Caco-2 (cell line): ENCODE measurements at regions not wholly inside any gene's neighbourhood (a gene's known extent, or its start where the extent isn't known, plus 50 kb on each side); places are given as distances from the start of the nearest gene placed in this dataset.

Experiments used
- BruUV-seq: library from RNA; stranded (reverse); fragments of 400-500 nt; replicated peaks from 2 replicates; lab custom pipeline; 2021; lab: Mats Ljungman, UMichigan
- CTCF ChIA-PET: fragments of 300-600 bp; sonication (Branson Sonifier 250); formaldehyde crosslinking; loops from one replicate; lab custom pipeline; 2022; ENCODE audit warnings: antibody characterized with exemption; lab: Charles Lee
- POLR2A ChIA-PET: fragments of 300-600 bp; sonication (Branson Sonifier 250); formaldehyde crosslinking; loops from one replicate; lab custom pipeline; 2022; ENCODE audit warnings: antibody characterized with exemption; lab: Charles Lee
- DNase-seq, 2 experiments: peaks; one replicate each; pipeline versions ENCODE4 v3.0.0 to v3.0.0-alpha.2; 2020 to 2022
- H3K27me3 ChIP-seq: replicated peaks from 2 replicates; pipeline ENCODE4 v1.6.0; 2011; ENCODE audit warnings: low read length; ENCODE audit not compliant: control insufficient read depth, insufficient read depth
- H3K36me3 ChIP-seq: 2 replicates; pipeline ENCODE4 v1.5.1; 2011; ENCODE audit warnings: low read length; ENCODE audit not compliant: control insufficient read depth, insufficient read depth
- H3K4me1 ChIP-seq: fragments of 250-450 bp; sonication (Bioruptor Pico); 2 replicates; pipeline ENCODE4 v1.5.1; 2020; ENCODE audit warnings: mild to moderate bottlenecking
- H3K4me3 ChIP-seq: 2 replicates; pipeline ENCODE4 v1.5.1; 2011; ENCODE audit warnings: low read depth, mild to moderate bottlenecking, control low read depth, low read length
- H3K9me3 ChIP-seq: fragments of 250-450 bp; sonication (Bioruptor Pico); 2 replicates; pipeline ENCODE4 v1.5.1; 2020; ENCODE audit warnings: mild to moderate bottlenecking, moderate library complexity
- H3K27ac Mint-ChIP-seq: one replicate; pipeline ENCODE4 v1.8.0; 2022; ENCODE audit warnings: mixed read lengths; ENCODE audit not compliant: unreplicated experiment
- H3K27me3 Mint-ChIP-seq: one replicate; pipeline ENCODE4 v1.8.0; 2022; ENCODE audit warnings: mixed read lengths; ENCODE audit not compliant: insufficient read depth, unreplicated experiment
- H3K36me3 Mint-ChIP-seq: one replicate; pipeline ENCODE4 v1.8.0; 2022; ENCODE audit warnings: mild to moderate bottlenecking, mixed read lengths; ENCODE audit not compliant: insufficient read depth, unreplicated experiment
- H3K4me1 Mint-ChIP-seq: one replicate; pipeline ENCODE4 v1.8.0; 2022; ENCODE audit warnings: low read depth, mixed read lengths; ENCODE audit not compliant: unreplicated experiment
- H3K4me3 Mint-ChIP-seq: one replicate; pipeline ENCODE4 v1.8.0; 2022; ENCODE audit warnings: mild to moderate bottlenecking, moderate library complexity, mixed read lengths; ENCODE audit not compliant: unreplicated experiment
- H3K9me3 Mint-ChIP-seq: one replicate; pipeline ENCODE4 v1.8.0; 2022; ENCODE audit warnings: mixed read lengths; ENCODE audit not compliant: unreplicated experiment
- intact Hi-C: fragments of 100-400 bp; cut with micrococcal nuclease; formaldehyde crosslinking; loops from one replicate; pipeline ENCODE4 v1.10.0; 2022; ENCODE audit not compliant: unreplicated experiment
- TF ChIP-seq, protein P1 (sequence below), 2 experiments: fragments of 200-600 bp in 1 of 2; IDR thresholded peaks; 1 replicate in 1 of 2; 2 replicates in 1 of 2; pipeline versions ENCODE4 v1.5.1 to v1.8.0; 2011 to 2022; ENCODE audit warnings: antibody characterized with exemption in 1 of 2, control low read depth in 1 of 2, inconsistent platforms in 1 of 2, low read depth in 1 of 2, low read length in 1 of 2, mild to moderate bottlenecking in 1 of 2, moderate library complexity in 1 of 2; ENCODE audit not compliant: insufficient read depth in 1 of 2, severe bottlenecking in 1 of 2, unreplicated experiment in 1 of 2

DNA sequence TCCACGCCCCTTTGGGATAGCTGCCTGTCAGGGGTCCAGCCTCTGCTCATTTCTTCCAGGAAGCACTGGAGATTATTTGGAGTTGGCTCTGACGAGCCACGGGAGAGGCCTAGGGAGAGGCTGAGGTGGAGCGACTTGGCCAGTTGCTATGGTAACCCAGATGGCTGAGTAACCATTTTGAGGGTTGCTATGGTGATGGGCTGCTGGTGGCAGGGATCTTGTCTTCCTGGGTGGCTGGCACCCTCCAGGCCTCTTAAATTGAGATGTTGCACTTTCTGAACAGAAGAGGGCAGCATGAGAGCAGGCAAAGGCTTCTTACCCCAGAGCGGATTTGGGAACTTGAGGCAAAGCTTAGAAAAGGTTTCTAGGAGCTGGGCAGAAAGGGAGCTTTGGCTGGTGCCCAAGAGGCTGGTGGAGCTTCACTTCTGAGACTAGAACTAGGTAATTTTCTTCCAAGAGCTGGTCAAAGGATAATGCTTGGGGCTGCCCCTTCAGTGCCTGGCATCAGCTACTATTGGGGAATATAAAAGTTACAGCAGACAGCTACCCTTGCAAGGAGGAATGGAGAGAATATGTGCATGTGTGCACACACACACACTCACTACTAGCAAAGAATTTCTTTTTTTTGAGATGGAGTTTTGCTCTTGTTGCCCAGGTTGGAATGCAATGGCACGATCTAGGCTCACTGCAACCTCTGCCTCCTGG is 72.5 kb downstream of the NDUFS5 start:
- no peaks in the 10 kb centered on the region for H3K9me3 Mint-ChIP-seq
- peaks cover 6% of the 10 kb centered on the region for H3K36me3 Mint-ChIP-seq
- no peak overlapping the region for H3K4me3 ChIP-seq
- H3K4me1 ChIP-seq = peaks cover 4% of the 10 kb centered on the region; the same call in 1 of the 2 replicates
- H3K4me3 Mint-ChIP-seq = no peak overlapping the region
- H3K27ac Mint-ChIP-seq = no peak overlapping the region
- TF ChIP-seq, protein P1, sequence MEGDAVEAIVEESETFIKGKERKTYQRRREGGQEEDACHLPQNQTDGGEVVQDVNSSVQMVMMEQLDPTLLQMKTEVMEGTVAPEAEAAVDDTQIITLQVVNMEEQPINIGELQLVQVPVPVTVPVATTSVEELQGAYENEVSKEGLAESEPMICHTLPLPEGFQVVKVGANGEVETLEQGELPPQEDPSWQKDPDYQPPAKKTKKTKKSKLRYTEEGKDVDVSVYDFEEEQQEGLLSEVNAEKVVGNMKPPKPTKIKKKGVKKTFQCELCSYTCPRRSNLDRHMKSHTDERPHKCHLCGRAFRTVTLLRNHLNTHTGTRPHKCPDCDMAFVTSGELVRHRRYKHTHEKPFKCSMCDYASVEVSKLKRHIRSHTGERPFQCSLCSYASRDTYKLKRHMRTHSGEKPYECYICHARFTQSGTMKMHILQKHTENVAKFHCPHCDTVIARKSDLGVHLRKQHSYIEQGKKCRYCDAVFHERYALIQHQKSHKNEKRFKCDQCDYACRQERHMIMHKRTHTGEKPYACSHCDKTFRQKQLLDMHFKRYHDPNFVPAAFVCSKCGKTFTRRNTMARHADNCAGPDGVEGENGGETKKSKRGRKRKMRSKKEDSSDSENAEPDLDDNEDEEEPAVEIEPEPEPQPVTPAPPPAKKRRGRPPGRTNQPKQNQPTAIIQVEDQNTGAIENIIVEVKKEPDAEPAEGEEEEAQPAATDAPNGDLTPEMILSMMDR (IDR thresholded peaks at IDR 0.05; ENCODE audit: insufficient read depth in 1 of 2, low read depth in 1 of 2, low read length in 1 of 2, severe bottlenecking in 1 of 2, unreplicated experiment in 1 of 2) = peak; percentile 42 to 54
- no peaks in the 10 kb centered on the region for H3K9me3 ChIP-seq
- no peaks in the 10 kb centered on the region for H3K27me3 ChIP-seq
- peaks cover 5% of the 10 kb centered on the region for H3K4me1 Mint-ChIP-seq
- no TSS peak for BruUV-seq
- H3K36me3 ChIP-seq = no peaks in the 10 kb centered on the region
- POLR2A ChIA-PET = no interaction called here
- intact Hi-C loops = loop anchor here (1.0 to 10.0 kb wide), 4 partner anchors 93 to 224 kb away; partner anchors contain the start of gene MYCBP
- no peaks in the 10 kb centered on the region for H3K27me3 Mint-ChIP-seq
- CTCF ChIA-PET = interaction anchor here (0.6 to 3.8 kb wide), 22 partner anchors 34 to 548 kb away, joined by 3 to 43 read pairs (median 4); partner anchors contain the start of gene NDUFS5
- DNase-seq = peak; percentile 70

DNA sequence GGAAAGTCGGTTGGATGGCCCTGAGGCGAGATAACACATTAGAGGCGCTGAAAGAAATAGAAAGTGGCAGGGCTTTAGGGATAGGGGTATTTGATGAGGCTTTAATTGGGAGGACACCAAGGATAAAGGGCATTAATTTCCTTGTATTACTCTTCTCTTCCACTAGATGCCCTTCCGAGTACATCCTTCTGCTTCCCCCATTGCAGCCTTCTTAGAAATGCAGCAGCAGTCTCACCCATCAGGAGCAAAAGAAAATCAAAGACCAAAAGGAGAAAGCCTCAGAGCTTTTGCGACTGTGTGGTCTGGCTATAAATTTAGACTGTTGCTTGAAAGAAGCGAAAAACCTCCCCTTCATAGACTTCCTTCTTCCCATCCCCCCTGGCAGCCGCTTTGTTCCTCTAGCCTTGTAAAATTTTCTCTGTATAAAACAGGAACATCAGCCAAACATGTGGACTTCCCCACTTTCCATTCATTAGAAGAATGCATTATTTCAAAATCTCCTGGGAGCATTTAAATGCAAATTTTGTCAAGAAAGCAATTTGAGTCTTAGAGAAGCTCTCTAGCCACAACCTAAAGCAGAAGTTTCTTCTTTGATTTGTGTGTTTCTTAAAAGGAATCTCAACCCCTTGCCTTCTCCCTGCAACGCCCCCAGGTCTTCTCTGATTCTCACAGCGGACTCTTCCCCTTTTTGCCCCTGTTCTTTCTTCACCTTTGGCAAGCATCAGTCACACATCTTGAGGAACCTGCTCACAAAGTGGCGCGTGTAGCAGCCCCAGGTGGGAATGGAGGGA is 76.6 kb downstream of the NDUFS5 start:
- DNase-seq = peak; percentile 41 to 49
- Histone ChIP-seq H3K4me1 (peaks cover 10% of the 10 kb centered on the region; the same call in 1 of the 2 replicates), H3K27me3 (no peaks in the 10 kb centered on the region), H3K36me3 (no peaks in the 10 kb centered on the region), H3K4me3 (no peak overlapping the region), H3K9me3 (no peaks in the 10 kb centered on the region)
- POLR2A ChIA-PET = no interaction called here
- Mint-ChIP-seq H3K36me3 (peaks cover 6% of the 10 kb centered on the region), H3K4me3 (no peak overlapping the region), H3K27me3 (no peaks in the 10 kb centered on the region), H3K27ac (no peak overlapping the region), H3K9me3 (no peaks in the 10 kb centered on the region), H3K4me1 (peaks cover 14% of the 10 kb centered on the region)
- CTCF ChIA-PET = interaction anchor here (1.6 kb wide), 1 partner anchor 89 kb away, joined by 5 read pairs; no protein-coding TSS in a partner anchor
- TF ChIP-seq, protein P1 (IDR thresholded peaks at IDR 0.05; ENCODE audit: insufficient read depth in 1 of 2, low read depth in 1 of 2, low read length in 1 of 2, severe bottlenecking in 1 of 2, unreplicated experiment in 1 of 2) = peak; percentile 36 to 60
- BruUV-seq = no TSS peak
- intact Hi-C loops = loop anchor here (1.0 to 2.0 kb wide), 3 partner anchors 30 to 156 kb away; no protein-coding TSS in a partner anchor
